ENCODE measurements at regions not wholly inside any gene's neighbourhood (a gene's known extent, or its start where the extent isn't known, plus 50 kb on each side); places are given as distances from the start of the nearest gene placed in this dataset.

GRCh38 chr9:134215420-134215698 lies 51.0 kb upstream of the RNU6ATAC start:
- CTCF ChIA-PET = interaction anchor here (1.2 to 1.6 kb wide), 2 partner anchors 9 to 44 kb away, joined by 3 to 4 read pairs; no protein-coding TSS in a partner anchor
- no peaks in the 10 kb centered on the region for H3K79me2 ChIP-seq (ENCODE audit: control insufficient read depth, insufficient read depth, low read length)
- no peaks in the 10 kb centered on the region for H3K9me1 ChIP-seq (replicated peaks; ENCODE audit: control insufficient read depth, extremely low read depth, insufficient read depth, low read length)
- dilution Hi-C loops (cut with MboI; ENCODE audit: extremely low pct_ligation_motif_present, low sequenced_read_pairs) = no loop called here
- no peak overlapping the region for H3K27ac ChIP-seq (ENCODE audit: insufficient read depth, low read depth, low read length)
- no TSS peak for BruUV-seq (replicated peaks)
- H2AFZ ChIP-seq (ENCODE audit: low read depth, low read length) = no peak overlapping the region
- H3K4me1 ChIP-seq (ENCODE audit: control insufficient read depth, extremely low read depth, insufficient read depth, low read length) = no peaks in the 10 kb centered on the region
- no peaks in the 10 kb centered on the region for H3K27me3 ChIP-seq (ENCODE audit: control insufficient read depth in 2 of 2, insufficient read depth in 2 of 2, low read length in 2 of 2)
- H4K20me1 ChIP-seq (replicated peaks; ENCODE audit: control insufficient read depth, extremely low read depth, insufficient read depth, low read length) = no peaks in the 10 kb centered on the region
- intact Hi-C loops (cut with micrococcal nuclease) = no loop called here
- H3K4me2 ChIP-seq (ENCODE audit: insufficient read depth, low read length) = no peak overlapping the region
- no peak overlapping the region for H3K4me3 ChIP-seq (replicated peaks in 1 of 3; ENCODE audit: insufficient read depth in 1 of 3, low read depth in 1 of 3, low read length in 3 of 3)
- H3K36me3 ChIP-seq (ENCODE audit: control insufficient read depth in 2 of 2, extremely low read depth in 1 of 2, insufficient read depth in 2 of 2, low read length in 2 of 2) = no peaks in the 10 kb centered on the region
- TF ChIP-seq CTCF (IDR thresholded peaks at IDR 0.05; ENCODE audit: extremely low read depth in 1 of 2, insufficient read depth in 1 of 2, low read depth in 1 of 2, low read length in 2 of 2) (no peak), MAX (IDR thresholded peaks at IDR 0.05; ENCODE audit: insufficient read depth, insufficient read length) (no peak), POLR2AphosphoS5 (IDR thresholded peaks at IDR 0.05; ENCODE audit: insufficient read depth, low read depth, low read length) (no peak), FOS (IDR thresholded peaks at IDR 0.05; ENCODE audit: borderline replicate concordance, insufficient read depth, low read length) (no peak), GATA2 (IDR thresholded peaks at IDR 0.05; ENCODE audit: insufficient read depth, insufficient read length, low read depth, low read length) (no peak), JUN (IDR thresholded peaks at IDR 0.05; ENCODE audit: borderline replicate concordance, insufficient read depth, insufficient read length, low read depth) (no peak), POLR2A (IDR thresholded peaks at IDR 0.05; ENCODE audit: low read depth, low read length) (no peak), EZH2 (IDR thresholded peaks at IDR 0.05; ENCODE audit: borderline replicate concordance, low read depth, low read length, severe bottlenecking) (no peak), MYC (IDR thresholded peaks at IDR 0.05; ENCODE audit: low read depth, low read length) (no peak)
- no peaks in the 10 kb centered on the region for H3K9me3 ChIP-seq (replicated peaks; ENCODE audit: control insufficient read depth, insufficient read depth, low read length)
- FAIRE-seq = no peak
- POLR2A ChIA-PET = no interaction called here
- H3K9ac ChIP-seq (replicated peaks; ENCODE audit: extremely low read depth, insufficient read depth, low read length) = no peak overlapping the region
- DNase-seq (ENCODE audit: low read depth, low spot score) = no peak

Data from endothelial cell of umbilical vein (primary cell).